Gastroesophageal sphincter (tissue), 2 donors: ENCODE measurements at regions not wholly inside any gene's neighbourhood (a gene's known extent, or its start where the extent isn't known, plus 50 kb on each side); places are given as distances from the start of the nearest gene placed in this dataset.

Source experiments
- POLR2A ChIP-seq, 2 donors: fragments of 450-650 bp; IDR thresholded peaks; one replicate each; pipeline ENCODE4 v1.6.1; 2017; ENCODE audit warnings: antibody characterized with exemption in 2 of 2, mild to moderate bottlenecking in 2 of 2, moderate library complexity in 1 of 2
- POLR2AphosphoS5 ChIP-seq: sonication (generic); formaldehyde crosslinking; IDR thresholded peaks from one replicate; pipeline ENCODE4 v1.6.1; 2017; ENCODE audit warnings: antibody characterized with exemption

DNA sequence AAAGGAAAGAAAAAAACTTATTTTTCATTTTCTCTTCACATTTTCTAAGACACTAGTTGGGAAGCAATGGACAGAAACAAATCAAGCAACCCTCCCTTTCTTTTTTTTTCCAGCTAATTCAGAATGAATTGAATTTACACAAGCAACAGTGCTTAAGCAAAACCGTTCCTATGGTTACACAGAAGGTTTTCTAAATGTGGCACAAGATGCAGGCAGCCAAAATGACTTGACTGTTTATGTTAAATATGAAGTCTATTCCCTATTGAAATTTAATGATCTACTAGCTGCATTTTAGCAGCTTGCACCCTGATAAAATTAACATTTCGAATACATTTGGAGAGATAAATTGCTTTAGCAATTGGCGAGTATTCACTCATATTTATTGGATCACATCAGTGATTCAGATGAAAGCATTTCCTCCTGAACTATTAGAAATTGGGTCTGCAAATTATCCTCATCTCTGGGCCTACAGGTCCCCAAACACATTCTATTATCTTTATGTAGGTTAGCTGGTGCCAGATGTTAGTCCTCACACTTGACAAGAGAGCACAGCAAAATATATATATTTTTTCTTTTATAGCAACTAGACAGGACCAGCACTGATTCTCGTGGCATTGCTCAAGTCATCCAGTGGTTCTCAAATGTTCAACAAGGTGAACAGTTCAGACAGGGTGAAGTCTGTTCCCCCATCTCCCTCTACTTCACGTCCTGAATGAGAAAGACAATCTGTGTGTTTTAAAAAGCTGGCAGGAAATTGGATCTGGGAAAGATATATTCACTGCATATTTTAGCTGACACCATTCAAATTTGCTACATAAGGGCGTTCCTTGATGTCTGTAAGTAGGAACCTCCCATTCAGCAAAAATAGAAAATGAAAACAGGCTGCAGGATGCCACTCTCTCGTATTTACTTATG, 463.6 kb upstream of the KCNMB2 start:
- no peak for TF ChIP-seq POLR2AphosphoS5
- TF ChIP-seq POLR2A (IDR thresholded peaks at IDR 0.05) = no peak
